SU-DHL-6 (cell line): ENCODE measurements at regions not wholly inside any gene's neighbourhood (a gene's known extent, or its start where the extent isn't known, plus 50 kb on each side); places are given as distances from the start of the nearest gene placed in this dataset.

Experiments
- CTCF ChIP-seq: fragments of 200-600 bp; sonication (generic); IDR thresholded peaks from one replicate; pipeline ENCODE4 v1.5.1; 2017; ENCODE audit warnings: antibody characterized with exemption, mild to moderate bottlenecking, low read length, moderate library complexity; ENCODE audit not compliant: insufficient read depth, poor library complexity, severe bottlenecking
- EZH2phosphoT487 ChIP-seq: fragments of 200-600 bp; sonication (generic), shearing (Covaris generic); conservative IDR thresholded peaks from 2 replicates; pipeline ENCODE4 v1.6.1; 2018; ENCODE audit warnings: mild to moderate bottlenecking, antibody characterized with exemption, low read length, moderate library complexity, mixed read lengths

- no peak for TF ChIP-seq CTCF
- no peak for TF ChIP-seq EZH2phosphoT487
These were observed 159.4 kb downstream of the SI start for GRCh38 chr3:164918905-164919304.
